Nephron progenitor cell (in vitro differentiated cells): ENCODE measurements at regions not wholly inside any gene's neighbourhood (a gene's known extent, or its start where the extent isn't known, plus 50 kb on each side); places are given as distances from the start of the nearest gene placed in this dataset.
A peak's percentile ranks its signal among the peaks of the same experiment; 100 is the strongest.

Experiments
- DNase-seq: peaks from one replicate; pipeline ENCODE4 v3.0.0; 2021
- H3K27ac Mint-ChIP-seq: 2 replicates; pipeline ENCODE4 v1.8.0; 2021; ENCODE audit warnings: mild to moderate bottlenecking, moderate library complexity, mixed read lengths
- H3K27me3 Mint-ChIP-seq: 2 replicates; pipeline ENCODE4 v1.8.0; 2021; ENCODE audit warnings: mild to moderate bottlenecking, low read depth, mixed read lengths; ENCODE audit not compliant: poor library complexity
- H3K36me3 Mint-ChIP-seq: 2 replicates; pipeline ENCODE4 v1.8.0; 2021; ENCODE audit warnings: low read depth, mixed read lengths
- H3K4me1 Mint-ChIP-seq: 2 replicates; pipeline ENCODE4 v1.8.0; 2021; ENCODE audit warnings: mixed read lengths
- H3K4me3 Mint-ChIP-seq: 2 replicates; pipeline ENCODE4 v1.8.0; 2021; ENCODE audit warnings: mild to moderate bottlenecking, moderate library complexity, mixed read lengths
- H3K9me3 Mint-ChIP-seq: 2 replicates; pipeline ENCODE4 v1.8.0; 2021; ENCODE audit warnings: mild to moderate bottlenecking, moderate library complexity, mixed read lengths
- CTCF ChIP-seq: fragments of 200-600 bp; sonication (generic); IDR thresholded peaks from 2 replicates; pipeline ENCODE4 v1.5.0; 2021; ENCODE audit warnings: antibody characterized with exemption

DNA sequence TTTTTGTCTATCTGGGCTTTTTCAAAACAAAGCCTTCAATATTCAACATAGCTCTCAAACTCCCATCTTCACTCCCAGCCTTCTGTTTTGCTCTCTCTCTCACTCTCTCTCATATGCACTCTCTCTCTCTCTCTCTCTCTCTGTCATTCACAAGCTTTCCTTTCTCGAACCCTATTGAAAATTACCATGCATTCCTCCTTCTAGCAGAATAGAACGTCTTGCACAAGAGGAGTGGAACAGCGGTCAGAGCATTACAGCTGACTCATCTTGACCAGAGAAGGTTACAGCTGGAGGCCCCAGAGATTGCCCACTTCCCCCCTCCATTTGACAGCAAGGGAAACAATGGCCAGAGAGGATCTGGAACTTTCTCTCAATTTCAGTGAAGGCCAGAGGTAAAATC is 51.0 kb upstream of the LIFR start:
- Mint-ChIP-seq H3K27ac (peak overlapping the region; percentile 5), H3K4me1 (peaks cover 51% of the 10 kb centered on the region), H3K4me3 (no peak overlapping the region), H3K27me3 (no peaks in the 10 kb centered on the region), H3K36me3 (no peaks in the 10 kb centered on the region), H3K9me3 (no peaks in the 10 kb centered on the region)
- DNase-seq = no peak
- TF ChIP-seq CTCF = no peak

GRCh38 chr5:38607930-38608564 is 51.6 kb upstream of the LIFR start:
- Mint-ChIP-seq H3K4me3 (no peak overlapping the region), H3K36me3 (no peaks in the 10 kb centered on the region), H3K27ac (no peak overlapping the region), H3K4me1 (peaks cover 49% of the 10 kb centered on the region), H3K27me3 (no peaks in the 10 kb centered on the region), H3K9me3 (no peaks in the 10 kb centered on the region)
- no peak for DNase-seq
- no peak for TF ChIP-seq CTCF

- H3K27me3 Mint-ChIP-seq = no peaks in the 10 kb centered on the region
- no peak for TF ChIP-seq CTCF
- H3K9me3 Mint-ChIP-seq = no peaks in the 10 kb centered on the region
- no peak overlapping the region for H3K4me3 Mint-ChIP-seq
- H3K4me1 Mint-ChIP-seq = peaks cover 42% of the 10 kb centered on the region
- DNase-seq = no peak
- H3K27ac Mint-ChIP-seq = no peak overlapping the region
- H3K36me3 Mint-ChIP-seq = no peaks in the 10 kb centered on the region
Measured at GRCh38 chr5:38608874-38609273, 52.4 kb upstream of the LIFR start.

- H3K4me3 Mint-ChIP-seq = no peak overlapping the region
- no peak overlapping the region for H3K27ac Mint-ChIP-seq
- DNase-seq = no peak
- no peak for TF ChIP-seq CTCF
- peaks cover 6% of the 10 kb centered on the region for H3K9me3 Mint-ChIP-seq
- no peaks in the 10 kb centered on the region for H3K27me3 Mint-ChIP-seq
- no peaks in the 10 kb centered on the region for H3K36me3 Mint-ChIP-seq
- H3K4me1 Mint-ChIP-seq = peaks cover 26% of the 10 kb centered on the region
Measured at GRCh38 chr5:38612851-38613250, 56.4 kb upstream of the LIFR start.

GRCh38 chr5:38613490-38613889 is 57.0 kb upstream of the LIFR start:
- DNase-seq = no peak
- TF ChIP-seq CTCF = no peak

More at GRCh38 chr5:38613490-38613889, 57.0 kb upstream of the LIFR start:
- H3K27ac Mint-ChIP-seq = no peak overlapping the region
- peaks cover 2% of the 10 kb centered on the region for H3K36me3 Mint-ChIP-seq
- H3K9me3 Mint-ChIP-seq = peaks cover 12% of the 10 kb centered on the region
- H3K4me1 Mint-ChIP-seq = peaks cover 19% of the 10 kb centered on the region
- H3K27me3 Mint-ChIP-seq = no peaks in the 10 kb centered on the region
- no peak overlapping the region for H3K4me3 Mint-ChIP-seq
